Transverse colon (tissue), 4 donors: ENCODE measurements at regions not wholly inside any gene's neighbourhood (a gene's known extent, or its start where the extent isn't known, plus 50 kb on each side); places are given as distances from the start of the nearest gene placed in this dataset.

Source experiments
- DNase-seq: peaks from one replicate; pipeline ENCODE4 v3.0.0-alpha.2; 2019
- H3K27ac ChIP-seq, 4 donors: fragments of 200-600 bp; sonication (generic); 2 replicates each; pipeline ENCODE4 v1.5.1; 2016 to 2018; ENCODE audit warnings: inconsistent platforms in 4 of 4
- H3K27me3 ChIP-seq: fragments of 200-600 bp; sonication (generic); 2 replicates; pipeline ENCODE4 v1.5.1; 2017; ENCODE audit warnings: inconsistent platforms
- H3K36me3 ChIP-seq, 4 donors: fragments of 200-600 bp; sonication (generic); 2 replicates each; pipeline ENCODE4 v1.5.1; 2017 to 2019; ENCODE audit warnings: inconsistent platforms in 4 of 4
- H3K4me1 ChIP-seq, 4 donors: fragments of 200-600 bp; sonication (generic); 2 replicates each; pipeline ENCODE4 v1.5.1; 2017 to 2020; ENCODE audit warnings: inconsistent platforms in 4 of 4
- H3K4me3 ChIP-seq, 4 donors: fragments of 200-600 bp; sonication (generic); 1 replicate in 1 of 4; 2 replicates in 3 of 4; pipeline versions ENCODE4 v1.5.1 to v1.6.1; 2017 to 2019; ENCODE audit warnings: inconsistent platforms in 4 of 4
- H3K9me3 ChIP-seq, 2 donors: fragments of 200-600 bp; sonication (generic); 2 replicates each; pipeline ENCODE4 v1.5.1; 2017 to 2019; ENCODE audit warnings: inconsistent platforms in 2 of 2
- CTCF ChIP-seq, 5 experiments: fragments of 200-600 bp in 3 of 5; fragments of 450-650 bp in 2 of 5; sonication (generic) in 3 of 5; IDR thresholded peaks; 1 replicate in 2 of 5; 2 replicates in 3 of 5; pipeline ENCODE4 v1.5.1; 2016 to 2017; ENCODE audit warnings: antibody characterized with exemption in 5 of 5, inconsistent platforms in 3 of 5, mild to moderate bottlenecking in 2 of 5, moderate library complexity in 1 of 5
- EP300 ChIP-seq: sonication (generic); formaldehyde crosslinking; IDR thresholded peaks from one replicate; pipeline ENCODE4 v1.6.1; 2017; ENCODE audit warnings: antibody characterized with exemption, low read depth
- POLR2A ChIP-seq: fragments of 450-650 bp; IDR thresholded peaks from one replicate; pipeline ENCODE4 v1.6.1; 2016; ENCODE audit warnings: antibody characterized with exemption, mild to moderate bottlenecking, moderate library complexity
- POLR2AphosphoS5 ChIP-seq, 3 donors: sonication (generic); formaldehyde crosslinking; IDR thresholded peaks; one replicate each; pipeline ENCODE4 v1.6.1; 2016; ENCODE audit warnings: antibody characterized with exemption in 3 of 3
- WGBS, 2 donors: methylation state at CpG; one replicate each; pipeline ENCODE4 v1.1.5; 2018; ENCODE audit warnings: low coverage in 1 of 2; 5-methylcytosine and 5-hydroxymethylcytosine counted together
- in situ Hi-C, 4 donors: fragments of 200-750 bp; cut with MboI; loops; one replicate each; pipeline versions ENCODE4 v1.15.0 to v1.15.1; 2017; ENCODE audit warnings: low sequenced_read_pairs in 3 of 4, low pct_ligation_motif_present in 1 of 4, low pct_unique_long_range_greater_than_20kb in 1 of 4
- intact Hi-C: fragments of 100-400 bp; cut with DNase I; formaldehyde crosslinking; loops from one replicate; pipeline ENCODE4 v1.15.1; 2023; ENCODE audit warnings: low total_unique reads

GRCh38 chr11:91869686-91870085 lies 354.9 kb upstream of the FAT3 start:
- in situ Hi-C loops = no loop called here

GRCh38 chr11:91866642-91867041 lies 358.0 kb upstream of the FAT3 start:
- no peaks in the 10 kb centered on the region for H3K36me3 ChIP-seq
- peaks cover 0 to 8% (median 0%) of the 10 kb centered on the region in 4 donors for H3K4me1 ChIP-seq
- intact Hi-C loops (no loop called here), in situ Hi-C loops (no loop called here)
- no peak overlapping the region for H3K27ac ChIP-seq
- H3K4me3 ChIP-seq = no peak overlapping the region
- no peak for DNase-seq
- H3K9me3 ChIP-seq = no peaks in the 10 kb centered on the region
- TF ChIP-seq CTCF (IDR thresholded peaks at IDR 0.05) (no peak), POLR2AphosphoS5 (IDR thresholded peaks at IDR 0.05) (no peak), POLR2A (no peak)
- no peaks in the 10 kb centered on the region for H3K27me3 ChIP-seq
- 20 to 42% methylated on average over 1 to 3 of the region's 3 CpGs for WGBS, 2 donors

More at GRCh38 chr11:91869686-91870085, 354.9 kb upstream of the FAT3 start:
- Histone ChIP-seq H3K27me3 (no peaks in the 10 kb centered on the region), H3K36me3 (no peaks in the 10 kb centered on the region), H3K4me3 (no peak overlapping the region), H3K27ac (no peak overlapping the region), H3K4me1 (peaks cover 0 to 8% (median 0%) of the 10 kb centered on the region in 4 donors), H3K9me3 (no peaks in the 10 kb centered on the region)
- WGBS, 2 donors = 37 to 45% methylated on average over 2 of the region's 2 CpGs
- DNase-seq = no peak
- intact Hi-C loops = no loop called here
- TF ChIP-seq POLR2AphosphoS5 (IDR thresholded peaks at IDR 0.05) (no peak), POLR2A (no peak), CTCF (IDR thresholded peaks at IDR 0.05) (no peak), EP300 (no peak)

GRCh38 chr11:91860661-91861060 lies 364.0 kb upstream of the FAT3 start:
- TF ChIP-seq CTCF (IDR thresholded peaks at IDR 0.05) (no peak), POLR2AphosphoS5 (IDR thresholded peaks at IDR 0.05) (no peak), POLR2A (no peak), EP300 (no peak)
- in situ Hi-C loops (no loop called here), intact Hi-C loops (no loop called here)
- Histone ChIP-seq H3K27me3 (no peaks in the 10 kb centered on the region), H3K9me3 (no peaks in the 10 kb centered on the region), H3K4me1 (no peaks in the 10 kb centered on the region), H3K4me3 (no peak overlapping the region), H3K27ac (no peak overlapping the region), H3K36me3 (no peaks in the 10 kb centered on the region)
- no peak for DNase-seq
- WGBS, 2 donors = 50% methylated on average over 3 of the region's 3 CpGs; no CpG with 5 or more reads in 1 of the 2 donors

GRCh38 chr11:91859666-91860065 lies 365.0 kb upstream of the FAT3 start:
- Histone ChIP-seq H3K9me3 (no peaks in the 10 kb centered on the region), H3K27me3 (no peaks in the 10 kb centered on the region), H3K4me3 (no peak overlapping the region), H3K36me3 (no peaks in the 10 kb centered on the region), H3K4me1 (no peaks in the 10 kb centered on the region), H3K27ac (no peak overlapping the region)
- DNase-seq = no peak
- in situ Hi-C loops (no loop called here), intact Hi-C loops (no loop called here)
- TF ChIP-seq POLR2A (no peak), POLR2AphosphoS5 (IDR thresholded peaks at IDR 0.05) (no peak), CTCF (IDR thresholded peaks at IDR 0.05) (no peak), EP300 (no peak)
- WGBS, 2 donors = 61 to 75% methylated on average over 1 of the region's 1 CpG
